ENCODE measurements at regions not wholly inside any gene's neighbourhood (a gene's known extent, or its start where the extent isn't known, plus 50 kb on each side); places are given as distances from the start of the nearest gene placed in this dataset.

- Histone ChIP-seq H4K20me1 (ENCODE audit: insufficient read depth, low read length) (no peaks in the 10 kb centered on the region), H3K79me2 (ENCODE audit: insufficient read depth, low read length) (no peaks in the 10 kb centered on the region), H3K4me1 (ENCODE audit: insufficient read depth, low read length) (0 out of 2 replicates have a peak, but pooled peaks cover 8% of the 10 kb centered on the region), H3K4me3 (ENCODE audit: low read depth in 1 of 2, low read length in 2 of 2) (no peak overlapping the region), H3K36me3 (ENCODE audit: insufficient read depth, low read length) (no peaks in the 10 kb centered on the region), H3K9ac (ENCODE audit: low read depth, low read length) (no peak overlapping the region), H3K27ac (ENCODE audit: low read length) (no peak overlapping the region), H3K27me3 (ENCODE audit: insufficient read depth, low read length, poor library complexity) (peaks cover 28% of the 10 kb centered on the region), H3K4me2 (ENCODE audit: insufficient read depth, low read length) (no peak overlapping the region), H3K9me3 (ENCODE audit: insufficient read depth, low read length, severe bottlenecking) (no peaks in the 10 kb centered on the region), H2AFZ (ENCODE audit: low read depth, low read length) (no peak overlapping the region)
- TF ChIP-seq CTCF (IDR thresholded peaks at IDR 0.05; ENCODE audit: borderline replicate concordance, extremely low read depth, low read length, poor library complexity, severe bottlenecking) = no peak
- TF ChIP-seq EZH2 (IDR thresholded peaks at IDR 0.05; ENCODE audit: borderline replicate concordance, low read depth, low read length, severe bottlenecking) = no peak
- no peak for ATAC-seq (ENCODE audit: insufficient read depth, low read depth)
- DNase-seq = no peak
Observed at GRCh38 chr1:34688006-34688741, 66.7 kb upstream of the GJB5 start.

GRCh38 chr1:34690269-34690668 lies 64.6 kb upstream of the GJB5 start:
- Histone ChIP-seq H3K79me2 (ENCODE audit: insufficient read depth, low read length) (no peaks in the 10 kb centered on the region), H3K9ac (ENCODE audit: low read depth, low read length) (no peak overlapping the region), H2AFZ (ENCODE audit: low read depth, low read length) (no peak overlapping the region), H3K27me3 (ENCODE audit: insufficient read depth, low read length, poor library complexity) (peaks cover 12% of the 10 kb centered on the region), H3K36me3 (ENCODE audit: insufficient read depth, low read length) (no peaks in the 10 kb centered on the region), H3K27ac (ENCODE audit: low read length) (no peak overlapping the region), H3K4me3 (ENCODE audit: low read depth in 1 of 2, low read length in 2 of 2) (no peak overlapping the region), H3K9me3 (ENCODE audit: insufficient read depth, low read length, severe bottlenecking) (no peaks in the 10 kb centered on the region), H3K4me1 (ENCODE audit: insufficient read depth, low read length) (no peaks in the 10 kb centered on the region), H4K20me1 (ENCODE audit: insufficient read depth, low read length) (no peaks in the 10 kb centered on the region), H3K4me2 (ENCODE audit: insufficient read depth, low read length) (no peak overlapping the region)
- TF ChIP-seq EZH2 (IDR thresholded peaks at IDR 0.05; ENCODE audit: borderline replicate concordance, low read depth, low read length, severe bottlenecking) (no peak), CTCF (IDR thresholded peaks at IDR 0.05; ENCODE audit: borderline replicate concordance, extremely low read depth, low read length, poor library complexity, severe bottlenecking) (no peak)
- DNase-seq (no peak), ATAC-seq (ENCODE audit: insufficient read depth, low read depth) (no peak)

GRCh38 chr1:34693081-34693480 lies 61.8 kb upstream of the GJB5 start:
- ATAC-seq (ENCODE audit: insufficient read depth, low read depth) = no peak
- H3K27ac ChIP-seq (ENCODE audit: low read length) = no peak overlapping the region
- TF ChIP-seq EZH2 (IDR thresholded peaks at IDR 0.05; ENCODE audit: borderline replicate concordance, low read depth, low read length, severe bottlenecking) (no peak), CTCF (IDR thresholded peaks at IDR 0.05; ENCODE audit: borderline replicate concordance, extremely low read depth, low read length, poor library complexity, severe bottlenecking) (no peak)
- no peak for DNase-seq
- H3K4me1 ChIP-seq (ENCODE audit: insufficient read depth, low read length) = no peaks in the 10 kb centered on the region
- H3K36me3 ChIP-seq (ENCODE audit: insufficient read depth, low read length) = no peaks in the 10 kb centered on the region
- H3K4me3 ChIP-seq (ENCODE audit: low read depth in 1 of 2, low read length in 2 of 2) = no peak overlapping the region
- H4K20me1 ChIP-seq (ENCODE audit: insufficient read depth, low read length) = 0 out of 2 replicates have a peak, but pooled peaks cover 2% of the 10 kb centered on the region
- no peaks in the 10 kb centered on the region for H3K79me2 ChIP-seq (ENCODE audit: insufficient read depth, low read length)
- no peak overlapping the region for H3K9ac ChIP-seq (ENCODE audit: low read depth, low read length)
- peaks cover 6% of the 10 kb centered on the region for H3K27me3 ChIP-seq (ENCODE audit: insufficient read depth, low read length, poor library complexity)
- no peak overlapping the region for H3K4me2 ChIP-seq (ENCODE audit: insufficient read depth, low read length)
- H3K9me3 ChIP-seq (ENCODE audit: insufficient read depth, low read length, severe bottlenecking) = no peaks in the 10 kb centered on the region
- H2AFZ ChIP-seq (ENCODE audit: low read depth, low read length) = no peak overlapping the region

All from DND-41 (cell line).